ENCODE measurements at regions not wholly inside any gene's neighbourhood (a gene's known extent, or its start where the extent isn't known, plus 50 kb on each side); places are given as distances from the start of the nearest gene placed in this dataset.

- TF ChIP-seq POLR2A (IDR thresholded peaks at IDR 0.05; ENCODE audit: low read length) (no peak), GATA1 (IDR thresholded peaks at IDR 0.05; ENCODE audit: low read depth, low read length) (no peak)
Measured at GRCh38 chr22:34380532-34380931, 460.3 kb upstream of the LARGE1 start.

Measured in erythroblast (primary cell).